Stimulated activated CD4-positive, alpha-beta T cell treated with anti-CD3 and anti-CD28 coated beads, Interleukin-2, amount 100 ng/mL, for 4 hours (primary cell): ENCODE measurements at regions not wholly inside any gene's neighbourhood (a gene's known extent, or its start where the extent isn't known, plus 50 kb on each side); places are given as distances from the start of the nearest gene placed in this dataset.

Experiments
- DNase-seq: peaks from one replicate; pipeline ENCODE4 v3.0.0-alpha.2; 2020; ENCODE audit warnings: low read depth

- DNase-seq = no peak
Observed at GRCh38 chr16:79932572-79932971, 332.0 kb upstream of the MAF start.

GRCh38 chr16:79931721-79932120 lies 331.2 kb upstream of the MAF start:
- no peak for DNase-seq

GRCh38 chr16:79929260-79929965 lies 328.9 kb upstream of the MAF start:
- no peak for DNase-seq

- no peak for DNase-seq
Observed at GRCh38 chr16:79928142-79928873, 327.8 kb upstream of the MAF start.

DNA sequence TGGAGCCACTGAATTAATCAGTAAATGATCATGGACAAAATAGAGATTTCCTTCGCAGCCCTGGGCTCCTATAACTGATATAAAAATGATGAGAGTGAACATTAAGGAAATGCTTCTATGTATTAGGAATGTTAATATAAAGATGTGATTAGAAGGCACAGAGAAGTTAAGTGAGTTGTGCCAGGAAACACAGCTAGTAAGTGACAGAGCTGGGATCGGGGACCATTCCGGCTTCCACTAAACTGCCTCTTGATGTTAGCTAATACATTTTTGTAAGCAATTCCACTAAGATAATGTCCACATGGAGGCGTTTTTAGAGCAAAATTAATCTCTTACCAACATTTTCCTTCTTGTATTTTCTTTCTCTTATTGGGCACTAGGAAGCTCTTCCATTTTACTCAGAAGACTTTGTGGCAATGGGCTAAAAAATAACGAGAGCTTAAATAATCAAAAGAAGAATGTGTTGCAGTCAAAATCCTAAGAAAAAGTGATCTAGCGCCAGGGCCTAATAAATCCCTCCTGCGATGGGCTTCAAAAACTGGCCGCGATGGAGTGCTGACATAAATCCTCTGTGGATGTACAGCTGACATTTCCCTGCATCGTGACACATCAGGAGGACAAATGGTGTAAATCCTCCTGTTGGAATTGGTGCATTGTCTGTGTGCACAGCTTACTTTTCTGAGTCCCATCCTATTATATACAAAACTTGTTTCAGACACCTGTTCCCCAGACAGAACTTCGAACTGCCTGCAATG lies 326.1 kb upstream of the MAF start:
- no peak for DNase-seq

DNA sequence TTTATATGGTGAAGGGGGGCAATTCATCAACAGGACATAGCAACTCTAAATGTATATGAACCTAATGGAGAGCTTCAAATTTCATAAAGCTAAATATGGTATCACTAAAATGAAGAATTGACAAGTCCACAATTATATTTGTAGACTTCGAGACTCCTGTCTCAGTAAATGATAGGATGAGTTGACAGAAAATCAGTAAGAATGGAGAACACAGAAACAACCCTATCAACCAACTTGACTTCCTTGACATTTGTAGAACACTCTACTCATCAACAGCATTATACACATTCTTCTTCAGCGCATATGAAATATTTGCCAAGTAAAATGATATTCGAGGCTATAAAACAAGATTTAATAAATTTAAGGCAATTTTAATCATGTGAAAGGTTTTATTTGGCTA lies 322.9 kb upstream of the MAF start:
- DNase-seq = no peak

- no peak for DNase-seq
Observed at GRCh38 chr16:79920685-79921084, 320.1 kb upstream of the MAF start.

DNA sequence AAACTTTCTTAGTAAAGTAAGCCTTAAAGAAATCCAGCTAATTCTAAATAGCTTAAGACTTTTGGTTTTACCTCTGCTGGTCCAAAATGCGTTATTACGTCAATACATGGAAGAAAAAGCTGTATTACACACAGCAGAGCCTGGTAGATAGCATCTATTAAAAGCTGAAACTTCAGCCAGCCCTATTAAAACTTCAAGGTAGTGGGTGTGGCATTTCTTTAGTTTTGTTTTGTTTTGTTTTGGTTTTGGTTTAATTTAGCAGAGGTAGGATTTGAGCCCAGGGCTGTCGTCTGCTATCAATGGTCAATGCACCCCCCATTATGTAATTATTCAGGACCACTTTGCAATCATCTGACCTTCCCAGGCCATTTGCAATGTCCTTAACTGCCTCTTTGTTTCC lies 318.4 kb upstream of the MAF start:
- no peak for DNase-seq

DNA sequence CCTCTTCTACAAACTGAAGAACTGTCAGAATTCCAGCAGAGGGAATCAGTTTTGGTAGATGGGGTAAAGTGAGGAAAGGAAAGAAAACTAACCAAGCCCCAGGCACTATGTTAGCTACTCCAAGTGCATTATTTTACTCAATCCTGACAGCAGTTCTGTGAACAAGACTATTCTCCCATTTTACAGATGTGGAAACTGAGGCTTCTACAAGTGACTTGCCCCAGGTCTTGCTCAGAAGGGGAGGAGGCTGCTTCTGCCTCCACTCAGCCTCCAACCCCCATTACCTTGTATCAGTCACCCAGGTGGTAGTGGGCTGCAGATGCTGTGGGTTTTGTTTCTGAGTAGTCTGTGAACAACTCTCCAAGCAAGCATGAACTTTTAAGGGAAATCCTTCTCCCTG lies 315.2 kb upstream of the MAF start:
- no peak for DNase-seq

GRCh38 chr16:79914961-79915720 lies 314.6 kb upstream of the MAF start:
- DNase-seq = no peak

GRCh38 chr16:79912592-79913310 lies 312.2 kb upstream of the MAF start:
- DNase-seq = no peak

DNA sequence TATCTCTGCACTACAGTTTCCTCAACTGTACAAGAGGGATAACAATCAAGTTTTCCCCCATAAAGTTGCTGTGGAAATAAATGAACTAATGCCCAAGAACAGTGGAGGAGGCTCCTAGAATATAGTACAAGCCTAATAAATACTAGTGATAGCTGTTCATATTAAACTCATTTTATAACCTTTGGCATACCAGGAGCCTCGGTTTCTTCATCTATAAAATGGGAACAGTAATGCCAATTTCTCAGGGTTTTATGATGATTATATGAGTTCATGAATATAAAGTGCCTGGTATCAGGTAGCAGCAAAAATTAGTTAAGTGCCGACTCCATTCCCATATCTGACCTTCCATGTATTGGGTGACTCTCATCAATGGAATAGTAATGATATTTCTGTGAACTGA lies 311.1 kb upstream of the MAF start:
- no peak for DNase-seq

DNA sequence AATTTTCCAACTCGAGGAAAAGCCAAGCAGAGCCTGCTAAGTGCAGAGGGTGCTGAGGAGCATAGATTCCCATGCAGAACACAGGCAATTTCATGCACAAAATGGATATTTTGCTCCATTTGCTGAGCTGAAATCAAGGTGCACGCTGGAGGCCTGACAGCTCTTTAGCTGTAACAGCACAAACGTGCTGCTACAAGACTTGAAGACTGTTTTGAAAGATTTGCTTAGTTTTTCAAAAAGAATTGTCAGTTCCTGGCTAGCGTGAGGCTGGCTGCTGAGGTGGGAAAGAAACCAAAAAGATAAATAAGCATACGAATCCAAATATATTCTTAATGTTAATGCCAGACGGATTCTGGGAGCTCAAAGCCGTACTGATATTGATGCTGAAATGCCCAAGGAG lies 309.0 kb upstream of the MAF start:
- DNase-seq = no peak

DNA sequence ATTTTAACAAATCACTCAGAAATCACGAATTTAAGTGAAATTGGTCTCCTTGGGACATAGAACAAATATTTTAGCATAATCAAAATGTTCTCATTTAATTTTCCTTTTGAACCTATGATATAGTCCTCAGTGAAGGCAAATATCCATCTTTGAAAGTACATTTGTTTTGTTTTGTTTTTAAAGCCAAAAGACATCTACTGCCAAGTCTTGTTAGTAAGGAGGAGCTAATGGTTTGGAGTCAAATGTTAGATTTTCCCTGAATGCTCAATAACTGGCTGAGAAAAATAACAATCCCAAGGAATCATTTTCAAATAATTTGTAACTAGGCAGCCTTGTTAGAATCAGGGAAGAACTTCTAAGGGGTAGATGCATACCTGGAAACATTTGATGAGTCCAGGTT lies 302.9 kb upstream of the MAF start:
- DNase-seq = no peak

DNA sequence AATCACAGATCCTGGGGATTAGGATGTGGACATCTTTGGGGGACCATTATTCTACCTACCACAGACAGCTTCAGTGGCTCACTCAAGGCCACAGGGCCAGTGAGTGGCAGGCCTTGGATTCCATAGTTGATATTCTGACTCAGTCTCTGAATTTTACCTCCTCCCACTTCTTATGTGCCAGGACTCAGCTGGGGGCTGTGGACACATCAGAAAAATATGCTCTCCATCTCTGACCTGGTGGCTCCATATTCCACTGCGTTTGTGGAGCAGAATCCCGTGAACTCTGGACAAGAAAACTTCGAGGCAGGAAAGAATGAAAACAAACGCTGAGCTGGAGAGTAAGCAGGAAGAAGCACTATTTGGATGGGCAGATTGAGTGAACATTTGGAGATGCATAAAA lies 301.8 kb upstream of the MAF start:
- DNase-seq = no peak

DNA sequence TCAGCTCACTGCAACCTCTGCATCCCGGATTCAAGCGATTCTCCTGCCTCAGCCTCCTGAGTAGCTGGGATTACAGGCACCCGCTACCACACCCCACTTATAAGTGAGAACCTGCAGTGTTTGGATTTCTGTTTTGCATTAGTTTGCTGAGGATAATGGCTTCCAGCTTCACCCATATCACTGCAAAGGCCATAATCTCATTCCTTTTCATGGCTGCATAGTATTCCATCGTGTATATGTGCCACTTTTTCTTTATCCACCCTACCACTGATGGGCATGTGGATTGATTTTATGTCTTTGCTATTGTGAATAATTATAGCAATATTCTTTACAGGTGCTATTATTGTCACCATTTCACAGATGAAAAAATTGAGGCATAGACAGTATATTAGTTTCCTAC lies 301.0 kb upstream of the MAF start:
- no peak for DNase-seq

GRCh38 chr16:79899716-79900115 lies 299.2 kb upstream of the MAF start:
- DNase-seq = no peak

GRCh38 chr16:79899316-79899715 lies 298.8 kb upstream of the MAF start:
- no peak for DNase-seq

GRCh38 chr16:79898703-79899102 lies 298.2 kb upstream of the MAF start:
- no peak for DNase-seq

- DNase-seq = no peak
Observed at GRCh38 chr16:79897453-79898146, 297.1 kb upstream of the MAF start.

DNA sequence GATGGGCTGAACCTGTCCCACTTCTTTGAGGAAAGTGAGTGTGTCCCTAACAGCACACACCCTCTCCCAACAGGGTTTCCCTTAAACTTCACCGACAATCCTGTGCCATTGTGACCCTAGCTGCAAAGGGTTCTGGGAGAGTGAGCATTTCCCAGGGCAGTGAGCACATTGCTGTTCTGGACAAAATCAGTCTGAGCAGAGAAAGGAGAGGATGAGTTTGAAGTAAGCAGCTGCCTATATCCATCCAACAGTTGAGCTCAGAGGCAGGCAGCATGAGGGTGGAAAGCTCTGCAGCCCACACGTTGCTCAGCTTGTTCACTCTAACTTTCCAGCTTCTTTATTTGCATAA lies 296.5 kb upstream of the MAF start:
- no peak for DNase-seq

DNA sequence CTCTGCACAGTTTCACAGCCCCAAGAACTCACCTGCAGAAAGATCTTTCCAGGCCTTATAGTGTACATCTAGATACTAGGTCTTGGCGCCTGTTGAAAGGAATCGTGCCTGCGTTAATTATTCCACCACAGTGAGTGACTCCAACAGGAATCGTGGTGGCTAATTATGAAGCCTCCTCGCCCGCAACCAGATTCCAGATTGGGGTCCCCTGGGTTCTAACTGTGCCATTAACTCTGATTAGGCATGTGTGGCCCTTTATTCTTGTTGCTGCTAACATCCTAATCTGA lies 295.3 kb upstream of the MAF start:
- DNase-seq = no peak
